Dermis microvascular lymphatic vessel endothelial cell (primary cell): ENCODE measurements at regions not wholly inside any gene's neighbourhood (a gene's known extent, or its start where the extent isn't known, plus 50 kb on each side); places are given as distances from the start of the nearest gene placed in this dataset.
A peak's percentile ranks its signal among the peaks of the same experiment; 100 is the strongest.

Experiments
- DNase-seq, 2 donors: peaks; one replicate each; pipeline versions ENCODE4 v3.0.0 to v3.0.0-alpha.2; 2010; ENCODE audit warnings: low read depth in 2 of 2

- no peak for DNase-seq
Measured at GRCh38 chr1:193540511-193540910, 354.1 kb upstream of the B3GALT2 start.

DNA sequence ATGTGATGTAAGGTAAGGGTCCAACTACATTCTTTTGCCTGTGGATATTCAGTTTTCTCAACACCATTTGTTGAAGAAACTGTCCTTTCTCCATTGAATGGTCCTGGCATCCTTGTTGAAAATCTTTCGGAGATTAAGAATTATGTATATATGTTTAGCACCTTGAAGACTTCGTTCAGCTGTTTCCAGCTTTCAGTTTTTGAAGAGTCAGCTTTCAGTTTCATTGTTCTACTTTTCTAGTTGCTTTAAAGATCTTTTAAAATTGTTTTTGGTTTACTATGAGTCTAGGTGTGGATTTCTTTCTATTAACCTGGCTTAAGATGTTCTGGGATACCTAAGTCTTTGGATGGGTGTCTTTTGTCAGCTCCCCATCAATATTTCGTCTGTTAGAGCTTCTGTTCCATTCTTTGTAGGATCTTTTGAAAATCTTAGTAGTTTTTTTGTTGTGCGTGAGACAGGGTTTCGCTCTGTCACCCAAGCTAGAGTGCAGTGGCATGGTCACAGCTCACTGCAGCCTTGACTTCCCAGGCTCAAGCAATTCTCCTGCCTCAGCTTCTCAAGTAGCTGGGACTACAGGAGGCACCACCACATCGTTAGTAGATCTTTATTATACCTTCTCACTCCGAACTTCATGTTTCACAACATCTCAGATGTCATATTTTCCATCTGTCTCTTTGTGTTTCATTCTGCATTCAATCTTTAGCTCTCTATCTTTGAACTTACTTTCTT, 353.5 kb upstream of the B3GALT2 start:
- DNase-seq: no peak

- DNase-seq: no peak
Measured at GRCh38 chr1:193538680-193539079, 352.3 kb upstream of the B3GALT2 start.

GRCh38 chr1:193538003-193538354, 351.6 kb upstream of the B3GALT2 start:
- DNase-seq: no peak

- DNase-seq: no peak
Measured at GRCh38 chr1:193537266-193538002, 351.0 kb upstream of the B3GALT2 start.

DNA sequence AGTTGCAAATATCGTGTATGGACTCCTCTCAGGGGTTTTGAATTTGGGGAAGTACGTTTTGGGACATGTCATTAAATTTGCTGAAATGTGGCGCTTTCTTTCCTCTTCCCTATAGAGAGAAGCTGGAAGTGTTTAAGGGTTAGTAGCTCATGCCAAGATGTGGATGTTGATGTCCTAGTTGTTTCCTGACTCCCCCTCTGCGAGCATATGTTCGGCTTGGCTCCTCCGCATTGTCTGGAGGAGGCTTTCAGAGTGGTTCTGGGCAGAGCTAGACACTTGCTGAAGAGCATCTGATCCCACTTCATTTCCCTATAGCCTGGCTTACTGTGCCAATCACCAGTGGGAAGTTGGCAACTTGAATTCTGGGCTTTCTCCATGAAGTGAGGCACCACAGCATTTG, 347.4 kb upstream of the B3GALT2 start:
- DNase-seq: no peak

GRCh38 chr1:193525917-193526710, 339.7 kb upstream of the B3GALT2 start:
- DNase-seq: no peak

DNA sequence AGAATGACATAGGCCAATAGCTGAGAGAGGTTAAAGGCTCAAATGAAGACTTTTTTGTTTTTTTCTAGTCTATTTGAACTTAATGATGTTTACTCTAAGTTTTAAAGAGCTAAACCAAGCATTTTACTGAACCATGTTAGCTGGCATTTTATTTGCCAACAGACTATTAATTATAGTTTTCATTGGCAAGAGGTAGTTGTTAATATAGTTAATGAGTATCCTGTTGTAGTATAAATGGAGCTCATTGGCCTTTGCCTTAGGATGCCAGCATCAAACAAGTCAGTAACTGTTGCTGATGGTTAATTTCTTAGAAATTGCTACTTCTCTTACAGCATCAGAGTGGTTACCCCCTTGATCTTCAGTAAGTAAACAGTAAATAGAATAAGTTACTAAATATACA, 339.0 kb upstream of the B3GALT2 start:
- no peak for DNase-seq

GRCh38 chr1:193524616-193525015, 338.2 kb upstream of the B3GALT2 start:
- no peak for DNase-seq

- no peak for DNase-seq
Measured at GRCh38 chr1:193524021-193524420, 337.6 kb upstream of the B3GALT2 start.

DNA sequence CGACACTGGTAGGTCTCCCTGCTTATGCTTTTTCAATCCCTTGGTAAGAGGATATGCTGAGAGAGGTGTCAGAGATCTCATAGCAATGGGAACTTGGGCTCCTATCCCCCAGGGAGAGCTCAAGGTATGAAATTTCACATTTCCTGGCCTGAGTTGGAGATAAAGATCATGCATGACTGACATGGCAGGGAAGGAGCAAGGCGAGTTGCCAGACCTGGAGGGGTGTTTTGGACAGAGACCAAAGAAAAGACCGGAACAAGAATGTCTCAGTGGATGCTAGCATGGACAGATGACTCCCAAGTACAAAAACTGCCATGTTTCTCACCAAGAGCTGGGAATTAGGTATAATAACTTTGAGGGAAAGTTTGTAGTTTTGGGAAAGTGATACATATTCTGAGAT, 334.1 kb upstream of the B3GALT2 start:
- no peak for DNase-seq

- no peak for DNase-seq
Measured at GRCh38 chr1:193519922-193520321, 333.5 kb upstream of the B3GALT2 start.

DNA sequence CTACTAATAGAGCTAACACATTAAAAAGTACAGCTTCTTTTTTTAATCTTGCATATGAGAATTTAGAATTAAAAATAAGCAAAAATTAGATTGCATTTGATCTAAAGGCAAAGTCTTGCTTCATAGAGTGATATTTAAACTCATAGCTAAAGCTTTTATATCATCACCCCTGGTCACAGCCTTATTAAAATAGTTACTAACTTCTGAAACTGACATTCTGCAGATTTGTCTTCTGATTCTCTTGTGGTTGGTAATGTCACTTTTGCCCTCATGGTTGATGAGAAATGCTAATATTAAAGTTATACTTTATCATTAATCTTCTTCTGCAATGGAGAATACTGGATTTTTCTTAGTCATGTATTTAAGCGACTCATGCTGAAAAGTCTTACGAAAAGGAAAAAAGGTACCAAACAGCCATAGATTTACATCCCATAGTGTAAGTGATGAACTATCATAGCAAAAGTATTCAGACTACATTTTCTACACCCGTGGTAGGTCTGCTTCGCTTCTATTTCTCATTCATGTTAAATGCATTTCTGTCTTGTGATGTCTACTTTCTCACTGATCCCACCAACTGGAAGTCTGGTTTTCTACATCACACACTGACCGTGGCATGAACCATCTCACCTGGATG, 330.5 kb upstream of the B3GALT2 start:
- DNase-seq: no peak

GRCh38 chr1:193514397-193514796, 328.0 kb upstream of the B3GALT2 start:
- DNase-seq: no peak

DNA sequence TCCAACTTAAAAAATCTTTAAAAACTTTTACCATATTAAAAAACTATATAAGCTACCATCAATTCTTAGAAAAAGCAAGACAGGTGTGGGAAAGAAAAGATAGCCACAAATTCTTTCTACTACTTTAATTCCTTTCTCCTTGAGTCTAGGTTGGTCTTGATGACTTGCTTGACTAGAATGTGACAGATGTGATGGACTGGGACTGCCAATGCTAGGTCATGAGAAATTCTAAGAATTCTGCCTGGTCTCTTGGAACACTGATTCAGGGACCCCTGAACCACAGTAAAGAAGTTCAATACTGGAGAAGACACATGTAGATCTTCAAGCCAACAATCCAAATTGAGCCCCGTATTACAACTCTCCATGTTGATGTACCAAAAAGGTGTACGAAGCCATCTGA, 326.6 kb upstream of the B3GALT2 start:
- DNase-seq: no peak

DNA sequence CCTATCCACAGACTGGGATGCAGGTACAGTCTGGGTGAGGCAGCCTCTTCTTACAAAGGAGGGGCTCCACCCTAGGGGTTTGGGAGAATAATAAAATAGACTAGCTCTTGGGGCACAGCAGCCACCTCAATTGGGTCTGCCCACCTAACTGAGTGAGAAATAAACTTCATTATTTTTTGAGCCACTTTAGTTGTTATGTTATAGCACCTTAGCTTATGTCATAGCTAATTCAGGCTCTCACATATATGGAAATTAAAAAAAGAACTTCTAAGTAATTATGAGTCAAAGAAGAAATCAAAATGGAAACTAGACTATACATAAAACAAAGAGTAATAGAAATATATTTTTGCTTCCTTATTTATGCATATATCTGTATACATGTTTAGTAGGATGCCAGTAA, 318.5 kb upstream of the B3GALT2 start:
- no peak for DNase-seq

GRCh38 chr1:193498088-193498655, 311.8 kb upstream of the B3GALT2 start:
- peak in 1 of 2 donors; percentile 3 for DNase-seq

DNA sequence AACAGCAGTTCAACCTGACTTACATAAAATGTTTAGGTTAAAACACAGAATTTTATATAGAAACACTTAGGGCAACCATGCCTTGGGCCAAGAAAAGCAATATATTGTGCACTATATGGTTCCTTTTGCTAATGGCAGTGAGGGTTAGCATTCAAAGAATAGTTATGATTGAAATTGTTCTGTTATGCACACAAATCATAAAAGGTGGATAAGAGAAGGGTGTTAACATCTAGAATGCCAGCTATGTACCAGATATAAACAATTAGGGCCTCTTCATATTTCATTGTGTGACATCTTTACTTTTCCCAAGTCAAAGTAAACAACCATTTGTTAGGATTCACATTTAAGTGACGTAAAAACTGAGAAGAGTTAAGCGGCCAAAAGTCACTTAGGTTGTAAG, 308.0 kb upstream of the B3GALT2 start:
- no peak for DNase-seq

DNA sequence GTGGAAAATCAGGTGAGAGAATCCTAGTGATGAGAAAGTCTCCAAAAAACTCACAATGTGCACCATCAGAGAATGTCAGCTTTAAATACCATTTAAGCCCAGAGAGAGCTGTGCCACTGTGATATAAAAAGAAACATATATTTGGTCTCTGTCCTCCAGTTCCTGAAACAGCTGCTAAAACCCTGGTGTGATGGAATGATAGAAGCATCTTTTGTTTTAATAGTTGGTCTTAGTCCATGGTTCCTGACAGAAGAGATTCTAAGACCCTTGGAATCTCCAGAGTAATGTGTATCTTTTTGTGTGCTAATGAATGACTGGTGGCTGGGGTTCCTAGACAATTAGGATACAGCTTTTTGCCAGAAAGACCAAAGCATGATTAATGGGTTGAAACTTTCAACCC, 302.8 kb upstream of the B3GALT2 start:
- DNase-seq: no peak

- DNase-seq: no peak
Measured at GRCh38 chr1:193487722-193488121, 301.3 kb upstream of the B3GALT2 start.

- peak in 1 of 2 donors; percentile 2 for DNase-seq
Measured at GRCh38 chr1:193486671-193487229, 300.3 kb upstream of the B3GALT2 start.
